ENCODE measurements at regions not wholly inside any gene's neighbourhood (a gene's known extent, or its start where the extent isn't known, plus 50 kb on each side); places are given as distances from the start of the nearest gene placed in this dataset.
A peak's percentile ranks its signal among the peaks of the same experiment; 100 is the strongest.

- no peak for DNase-seq (ENCODE audit: low spot score)
These were observed 118.4 kb upstream of the SLC7A1 start for GRCh38 chr13:29713839-29714238.

GRCh38 chr13:29711776-29712175 lies 116.3 kb upstream of the SLC7A1 start:
- DNase-seq (ENCODE audit: low spot score): no peak

GRCh38 chr13:29710511-29710910 lies 115.0 kb upstream of the SLC7A1 start:
- DNase-seq (ENCODE audit: low spot score): no peak

- no peak for DNase-seq (ENCODE audit: low spot score)
These were observed 114.0 kb upstream of the SLC7A1 start for GRCh38 chr13:29709407-29710069.

GRCh38 chr13:29707876-29708543 lies 112.5 kb upstream of the SLC7A1 start:
- DNase-seq (ENCODE audit: low spot score): peak; percentile 50

- no peak for DNase-seq (ENCODE audit: low spot score)
These were observed 111.4 kb upstream of the SLC7A1 start for GRCh38 chr13:29706923-29707322.

GRCh38 chr13:29704648-29705047 lies 109.2 kb upstream of the SLC7A1 start:
- no peak for DNase-seq (ENCODE audit: low spot score)

GRCh38 chr13:29703421-29703820 lies 107.9 kb upstream of the SLC7A1 start:
- no peak for DNase-seq (ENCODE audit: low spot score)

GRCh38 chr13:29702912-29703351 lies 107.4 kb upstream of the SLC7A1 start:
- no peak for DNase-seq (ENCODE audit: low spot score)

GRCh38 chr13:29698106-29698505 lies 102.6 kb upstream of the SLC7A1 start:
- DNase-seq (ENCODE audit: low spot score): no peak

GRCh38 chr13:29696606-29697005 lies 101.1 kb upstream of the SLC7A1 start:
- no peak for DNase-seq (ENCODE audit: low spot score)

- DNase-seq (ENCODE audit: low spot score): no peak
These were observed 97.9 kb upstream of the SLC7A1 start for GRCh38 chr13:29693275-29693945.

- DNase-seq (ENCODE audit: low spot score): no peak
These were observed 94.1 kb upstream of the SLC7A1 start for GRCh38 chr13:29689548-29689947.

GRCh38 chr13:29688193-29688592 lies 92.7 kb upstream of the SLC7A1 start:
- no peak for DNase-seq (ENCODE audit: low spot score)

GRCh38 chr13:29684441-29684840 lies 89.0 kb upstream of the SLC7A1 start:
- no peak for DNase-seq (ENCODE audit: low spot score)

- DNase-seq (ENCODE audit: low spot score): no peak
These were observed 87.6 kb upstream of the SLC7A1 start for GRCh38 chr13:29683041-29683440.

GRCh38 chr13:29681864-29682263 lies 86.4 kb upstream of the SLC7A1 start:
- no peak for DNase-seq (ENCODE audit: low spot score)

- DNase-seq (ENCODE audit: low spot score): no peak
These were observed 84.0 kb upstream of the SLC7A1 start for GRCh38 chr13:29679396-29680053.

- no peak for DNase-seq (ENCODE audit: low spot score)
These were observed 82.1 kb upstream of the SLC7A1 start for GRCh38 chr13:29677627-29678026.

GRCh38 chr13:29676941-29677452 lies 81.5 kb upstream of the SLC7A1 start:
- DNase-seq (ENCODE audit: low spot score): no peak

- DNase-seq (ENCODE audit: low spot score): no peak
These were observed 81.0 kb upstream of the SLC7A1 start for GRCh38 chr13:29676535-29676934.

- DNase-seq (ENCODE audit: low spot score): no peak
These were observed 79.0 kb upstream of the SLC7A1 start for GRCh38 chr13:29674532-29674931.

GRCh38 chr13:29664591-29664990 lies 69.1 kb upstream of the SLC7A1 start:
- DNase-seq (ENCODE audit: low spot score): no peak
